Hepatocyte (in vitro differentiated cells): ENCODE measurements at regions not wholly inside any gene's neighbourhood (a gene's known extent, or its start where the extent isn't known, plus 50 kb on each side); places are given as distances from the start of the nearest gene placed in this dataset.

ENCODE experiments used
- EZH2 ChIP-seq: fragments of 200-600 bp; sonication (generic); IDR thresholded peaks from 2 replicates; pipeline ENCODE4 v1.6.1; 2016; ENCODE audit warnings: antibody characterized with exemption, mild to moderate bottlenecking, borderline replicate concordance
- TF ChIP-seq, protein P1 (sequence below): fragments of 200-600 bp; sonication (generic); IDR thresholded peaks from 2 replicates; pipeline ENCODE4 v1.5.1; 2016; ENCODE audit warnings: antibody characterized with exemption, mild to moderate bottlenecking; ENCODE audit not compliant: poor library complexity

DNA sequence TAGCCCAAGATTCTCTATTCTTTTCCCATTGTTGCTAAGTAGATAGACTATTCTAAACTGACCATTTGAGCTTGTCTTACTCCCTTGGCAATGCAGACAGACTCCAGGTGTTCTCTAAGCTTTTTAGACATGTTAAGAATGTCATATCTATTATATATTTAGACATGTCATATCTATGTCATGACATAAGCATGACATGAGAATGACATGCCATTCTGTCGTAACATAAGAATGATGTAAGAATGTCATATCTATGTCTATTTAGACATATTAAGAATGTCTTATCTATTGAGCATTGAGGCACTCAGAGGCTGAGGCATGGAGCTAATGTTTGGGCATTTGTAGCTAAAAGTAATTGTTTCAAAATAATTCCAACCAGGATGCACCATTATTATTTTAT lies 277.3 kb upstream of the ATP2B1 start:
- TF ChIP-seq EZH2 = no peak
- TF ChIP-seq, protein P1, sequence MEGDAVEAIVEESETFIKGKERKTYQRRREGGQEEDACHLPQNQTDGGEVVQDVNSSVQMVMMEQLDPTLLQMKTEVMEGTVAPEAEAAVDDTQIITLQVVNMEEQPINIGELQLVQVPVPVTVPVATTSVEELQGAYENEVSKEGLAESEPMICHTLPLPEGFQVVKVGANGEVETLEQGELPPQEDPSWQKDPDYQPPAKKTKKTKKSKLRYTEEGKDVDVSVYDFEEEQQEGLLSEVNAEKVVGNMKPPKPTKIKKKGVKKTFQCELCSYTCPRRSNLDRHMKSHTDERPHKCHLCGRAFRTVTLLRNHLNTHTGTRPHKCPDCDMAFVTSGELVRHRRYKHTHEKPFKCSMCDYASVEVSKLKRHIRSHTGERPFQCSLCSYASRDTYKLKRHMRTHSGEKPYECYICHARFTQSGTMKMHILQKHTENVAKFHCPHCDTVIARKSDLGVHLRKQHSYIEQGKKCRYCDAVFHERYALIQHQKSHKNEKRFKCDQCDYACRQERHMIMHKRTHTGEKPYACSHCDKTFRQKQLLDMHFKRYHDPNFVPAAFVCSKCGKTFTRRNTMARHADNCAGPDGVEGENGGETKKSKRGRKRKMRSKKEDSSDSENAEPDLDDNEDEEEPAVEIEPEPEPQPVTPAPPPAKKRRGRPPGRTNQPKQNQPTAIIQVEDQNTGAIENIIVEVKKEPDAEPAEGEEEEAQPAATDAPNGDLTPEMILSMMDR = no peak
